Colonic mucosa (tissue), 4 donors: ENCODE measurements at regions not wholly inside any gene's neighbourhood (a gene's known extent, or its start where the extent isn't known, plus 50 kb on each side); places are given as distances from the start of the nearest gene placed in this dataset.
"Not testable (repeated sequence)": the region's sequence is repeated elsewhere in the genome, so short reads cannot be mapped to it uniquely, and the experiment has no call there.

Source experiments
- DNase-seq: peaks from one replicate; pipeline ENCODE4 v3.0.0-alpha.2; 2020
- H3K27ac ChIP-seq: fragments of 200-600 bp; one replicate; pipeline ENCODE4 v1.8.0; 2021
- H3K27me3 ChIP-seq: fragments of 200-600 bp; one replicate; pipeline ENCODE4 v1.8.0; 2021
- H3K36me3 ChIP-seq: fragments of 200-600 bp; one replicate; pipeline ENCODE4 v1.8.0; 2021
- H3K4me1 ChIP-seq: fragments of 200-600 bp; one replicate; pipeline ENCODE4 v1.8.0; 2021; ENCODE audit warnings: mild to moderate bottlenecking
- H3K4me3 ChIP-seq: fragments of 200-600 bp; one replicate; pipeline ENCODE4 v1.8.0; 2021
- H3K9ac ChIP-seq, 2 donors: one replicate each; pipeline ENCODE4 v1.7.0; 2013; ENCODE audit warnings: control low read depth in 2 of 2, low read depth in 2 of 2, low read length in 2 of 2
- H3K9me3 ChIP-seq: fragments of 200-600 bp; one replicate; pipeline ENCODE4 v1.8.0; 2021
- CTCF ChIP-seq: fragments of 200-600 bp; IDR thresholded peaks from one replicate; pipeline ENCODE4 v1.8.0; 2022; ENCODE audit warnings: antibody characterized with exemption, mild to moderate bottlenecking
- intact Hi-C: fragments of 100-400 bp; cut with DNase I; formaldehyde crosslinking; loops from one replicate; pipeline ENCODE4 v1.14.1; 2022
- donor health status: healthy.
- donor health status: DM: no; HTN: no; CAD: no.
- donor health status: DM: no; HTN: no; CAD: no.

DNA sequence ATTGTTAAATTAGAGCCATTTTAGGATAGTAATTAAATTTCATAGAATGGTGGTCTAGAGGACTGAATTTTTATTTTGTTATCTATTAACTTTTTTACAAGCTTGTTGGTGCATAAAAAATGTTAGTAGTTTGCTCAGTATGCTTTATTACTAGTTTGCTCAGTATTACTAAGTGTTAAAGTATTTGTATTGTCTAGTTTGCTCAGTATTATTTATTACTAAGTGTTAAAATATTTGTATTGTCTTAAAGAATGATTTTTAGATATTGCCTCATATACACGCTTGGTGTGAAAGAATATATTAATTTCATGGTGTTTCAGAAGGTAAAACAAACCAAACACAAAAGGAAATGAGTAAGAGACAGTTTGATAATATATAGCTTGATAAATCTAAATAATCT is 268.4 kb upstream of the MAGEB18 start:
- intact Hi-C loops, result no loop called here
- TF ChIP-seq CTCF, result no peak
- no peak overlapping the region for H3K4me3 ChIP-seq
- H3K27ac ChIP-seq, result no peak overlapping the region
- no peaks in the 10 kb centered on the region for H3K9me3 ChIP-seq
- H3K4me1 ChIP-seq, result no peaks in the 10 kb centered on the region
- no peaks in the 10 kb centered on the region for H3K36me3 ChIP-seq
- no peak for DNase-seq
- H3K9ac ChIP-seq, result no peak overlapping the region
- H3K27me3 ChIP-seq, result no peaks in the 10 kb centered on the region

GRCh38 chrX:25872786-25873185 is 265.4 kb upstream of the MAGEB18 start:
- Histone ChIP-seq H3K27me3 (no peaks in the 10 kb centered on the region), H3K9ac (no peak overlapping the region), H3K9me3 (no peaks in the 10 kb centered on the region), H3K4me1 (no peaks in the 10 kb centered on the region), H3K36me3 (no peaks in the 10 kb centered on the region), H3K4me3 (no peak overlapping the region), H3K27ac (no peak overlapping the region)
- intact Hi-C loops, result no loop called here
- TF ChIP-seq CTCF, result no peak
- no peak for DNase-seq

GRCh38 chrX:25873196-25873595 is 264.9 kb upstream of the MAGEB18 start:
- DNase-seq, result no peak
- H3K36me3 ChIP-seq, result no peaks in the 10 kb centered on the region
- no peak overlapping the region for H3K27ac ChIP-seq
- no peak overlapping the region for H3K4me3 ChIP-seq
- H3K9me3 ChIP-seq, result no peaks in the 10 kb centered on the region
- intact Hi-C loops, result no loop called here
- H3K4me1 ChIP-seq, result no peaks in the 10 kb centered on the region
- H3K9ac ChIP-seq, result no peak overlapping the region
- no peaks in the 10 kb centered on the region for H3K27me3 ChIP-seq
- no peak for TF ChIP-seq CTCF

- Histone ChIP-seq H3K27me3 (no peaks in the 10 kb centered on the region), H3K27ac (no peak overlapping the region), H3K36me3 (no peaks in the 10 kb centered on the region), H3K4me3 (no peak overlapping the region), H3K4me1 (no peaks in the 10 kb centered on the region), H3K9ac (no peak overlapping the region), H3K9me3 (no peaks in the 10 kb centered on the region)
- no peak for DNase-seq
- intact Hi-C loops, result no loop called here
- TF ChIP-seq CTCF, result no peak
These were observed 259.3 kb upstream of the MAGEB18 start for GRCh38 chrX:25878806-25879205.

DNA sequence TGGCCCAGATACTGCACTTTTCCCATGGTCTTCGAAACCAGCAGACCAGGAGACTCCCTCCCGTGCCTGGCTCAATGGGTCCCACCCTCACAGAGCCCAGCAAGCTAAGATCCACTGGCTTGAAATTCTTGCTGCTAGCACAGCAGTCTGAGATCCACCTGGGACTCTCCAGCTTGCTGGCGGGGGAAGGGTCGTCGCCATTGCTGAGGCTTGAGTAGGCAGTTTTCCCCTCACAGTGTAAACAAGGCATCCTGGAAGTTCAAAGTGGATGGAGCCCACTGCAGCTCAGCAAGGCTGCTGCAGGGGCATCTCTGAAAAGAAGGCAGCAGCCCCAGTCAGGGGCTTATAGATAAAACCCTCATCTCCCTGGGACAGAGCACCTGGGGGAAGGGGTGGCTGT is 255.6 kb upstream of the MAGEB18 start:
- H3K4me3 ChIP-seq, H3K27ac ChIP-seq, H3K36me3 ChIP-seq, H3K9me3 ChIP-seq, H3K4me1 ChIP-seq, H3K9ac ChIP-seq, H3K27me3 ChIP-seq, intact Hi-C loops, DNase-seq: not testable (repeated sequence)

DNA sequence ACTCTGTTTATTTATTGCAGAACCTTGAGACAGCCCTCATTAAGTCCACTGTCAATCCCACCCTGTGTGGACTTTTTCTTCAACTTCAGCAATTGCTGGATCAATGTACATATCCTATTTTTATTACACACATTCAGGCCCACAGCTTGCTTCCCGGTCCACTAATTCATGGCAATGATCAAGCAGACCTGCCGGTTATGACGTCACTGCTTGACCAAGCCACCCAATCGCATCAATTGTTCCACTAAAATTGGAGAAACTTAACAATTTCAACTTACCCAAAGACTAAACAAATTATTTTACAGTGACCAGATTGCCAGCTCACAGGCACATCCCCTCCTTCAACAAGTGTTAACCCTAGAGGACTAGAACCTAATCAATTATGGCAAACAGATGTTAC is 240.4 kb upstream of the MAGEB18 start:
- H3K27ac ChIP-seq, result no peak overlapping the region
- H3K36me3 ChIP-seq, result no peaks in the 10 kb centered on the region
- H3K9ac ChIP-seq, result no peak overlapping the region
- no peak overlapping the region for H3K4me3 ChIP-seq
- no peak for TF ChIP-seq CTCF
- H3K4me1 ChIP-seq, result no peaks in the 10 kb centered on the region
- no peaks in the 10 kb centered on the region for H3K27me3 ChIP-seq
- intact Hi-C loops, result no loop called here
- H3K9me3 ChIP-seq, result peaks cover 4% of the 10 kb centered on the region
- DNase-seq, result no peak

DNA sequence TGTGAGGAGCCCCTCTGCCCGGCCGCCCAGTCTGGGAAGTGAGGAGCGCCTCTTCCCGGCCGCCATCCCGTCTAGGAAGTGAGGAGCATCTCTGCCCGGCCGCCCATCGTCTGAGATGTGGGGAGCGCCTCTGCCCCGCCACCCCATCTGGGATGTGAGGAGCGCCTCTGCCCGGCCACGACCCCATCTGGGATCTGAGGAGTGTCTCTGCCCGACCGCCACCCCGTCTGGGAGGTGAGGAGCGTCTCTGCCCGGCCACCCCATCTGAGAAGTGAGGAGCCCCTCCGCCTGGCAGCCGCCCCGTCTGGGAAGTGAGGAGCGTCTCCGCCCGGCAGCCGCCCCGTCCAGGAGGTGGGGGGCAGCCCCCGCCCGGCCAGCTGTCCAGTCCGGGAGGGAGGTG is 232.4 kb upstream of the MAGEB18 start:
- H3K36me3 ChIP-seq, H3K27me3 ChIP-seq, H3K9ac ChIP-seq, intact Hi-C loops, DNase-seq, H3K4me1 ChIP-seq, H3K27ac ChIP-seq, H3K4me3 ChIP-seq, H3K9me3 ChIP-seq: not testable (repeated sequence)
